AG08396 (cell line): ENCODE measurements at regions not wholly inside any gene's neighbourhood (a gene's known extent, or its start where the extent isn't known, plus 50 kb on each side); places are given as distances from the start of the nearest gene placed in this dataset.
"Not testable (repeated sequence)": the region's sequence is repeated elsewhere in the genome, so short reads cannot be mapped to it uniquely, and the experiment has no call there.

Experiments
- DNase-seq: peaks from one replicate; pipeline ENCODE4 v3.0.0; 2012; ENCODE audit warnings: low spot score, mixed read lengths

DNA sequence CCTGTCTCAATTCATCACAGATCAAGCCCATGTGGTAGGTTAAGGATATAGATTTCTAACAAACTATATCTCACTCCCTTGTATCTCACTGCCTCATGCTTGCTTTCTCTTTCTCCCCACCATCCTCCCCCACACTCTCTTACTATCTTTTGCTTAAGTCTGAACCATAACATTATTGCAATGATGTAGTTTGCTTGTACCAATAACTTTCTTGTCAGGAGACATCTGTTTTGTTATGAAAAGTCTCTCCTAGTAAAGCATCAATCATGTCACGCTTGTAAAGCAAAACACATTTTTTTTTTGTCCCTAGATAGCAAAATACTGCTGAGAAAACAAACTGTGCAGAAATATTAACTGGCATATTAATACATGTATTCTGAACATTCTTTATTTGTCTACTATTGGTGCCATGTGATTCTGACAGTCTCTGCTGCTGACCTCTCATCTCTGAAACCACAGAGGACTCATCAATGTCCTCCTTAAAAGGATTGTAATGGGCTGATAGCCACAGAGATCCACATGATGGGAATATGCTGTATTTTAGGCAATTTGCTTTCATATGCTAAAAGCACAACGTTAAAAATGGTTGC, 217.5 kb downstream of the VEGFC start:
- no peak for DNase-seq

DNA sequence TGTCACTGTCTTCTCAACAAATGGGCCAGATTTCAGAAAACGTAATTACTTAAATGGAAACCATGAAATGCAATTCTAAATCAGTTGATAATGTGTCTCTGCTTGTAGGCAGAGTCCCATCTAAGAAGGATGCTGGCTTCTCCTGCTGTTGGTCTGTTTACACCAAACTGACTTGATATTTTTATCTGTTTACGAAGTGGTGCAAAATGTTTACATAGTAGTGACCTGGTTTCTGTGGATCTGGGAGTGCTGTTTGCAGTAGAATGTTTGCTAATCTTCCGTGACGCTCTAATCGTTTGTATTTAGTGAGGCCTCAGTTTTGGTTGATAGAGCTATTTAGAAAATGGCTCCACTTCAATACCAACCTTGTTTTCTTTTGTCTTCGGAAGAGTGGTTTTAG, 213.5 kb downstream of the VEGFC start:
- DNase-seq = no peak

DNA sequence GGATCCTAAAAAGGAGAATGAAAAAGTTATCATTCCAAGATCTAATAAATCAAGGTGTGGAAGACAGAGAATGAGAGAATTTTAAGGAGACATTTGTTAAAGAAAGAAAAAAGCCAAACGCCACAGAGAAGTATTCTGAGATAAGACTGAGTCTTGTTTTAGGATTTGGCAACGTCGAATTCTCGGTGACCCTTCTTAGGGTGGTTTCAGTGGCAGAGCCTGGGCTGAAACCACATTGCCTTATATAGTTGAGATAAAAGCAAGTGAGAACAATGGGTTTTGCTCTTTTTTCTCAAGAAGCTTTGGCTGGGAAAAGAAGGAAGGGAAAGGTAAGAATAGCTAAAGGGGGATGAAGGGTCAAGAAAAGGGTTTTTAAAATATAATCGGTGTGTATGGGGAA, 209.4 kb downstream of the VEGFC start:
- DNase-seq = no peak

DNA sequence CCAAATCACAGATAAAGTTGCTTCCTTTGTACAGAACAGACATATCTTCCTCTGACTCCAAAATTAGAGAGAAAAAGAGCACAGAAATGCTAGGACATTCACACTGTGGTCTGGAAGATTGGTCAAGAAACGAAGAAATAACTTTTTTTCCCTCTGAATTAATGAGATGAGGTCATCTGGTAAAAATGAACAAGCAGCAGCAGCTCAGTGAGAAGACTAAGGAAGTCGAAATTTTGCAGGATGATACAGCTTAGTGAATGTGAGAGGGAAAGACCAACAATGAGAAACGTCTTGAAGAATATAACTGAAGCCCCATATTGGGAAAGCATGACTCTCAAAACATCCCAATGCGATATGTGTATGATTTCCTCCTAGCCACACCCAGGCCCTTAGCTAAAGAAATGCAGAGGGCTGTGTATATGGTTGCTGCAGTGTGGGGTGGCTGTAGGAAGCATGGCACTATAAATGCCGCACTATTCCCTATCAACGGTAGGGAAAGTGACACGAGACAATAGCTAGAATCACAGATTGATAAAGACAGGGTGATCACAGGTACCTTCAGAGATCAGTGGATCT, 208.6 kb downstream of the VEGFC start:
- DNase-seq = no peak

DNA sequence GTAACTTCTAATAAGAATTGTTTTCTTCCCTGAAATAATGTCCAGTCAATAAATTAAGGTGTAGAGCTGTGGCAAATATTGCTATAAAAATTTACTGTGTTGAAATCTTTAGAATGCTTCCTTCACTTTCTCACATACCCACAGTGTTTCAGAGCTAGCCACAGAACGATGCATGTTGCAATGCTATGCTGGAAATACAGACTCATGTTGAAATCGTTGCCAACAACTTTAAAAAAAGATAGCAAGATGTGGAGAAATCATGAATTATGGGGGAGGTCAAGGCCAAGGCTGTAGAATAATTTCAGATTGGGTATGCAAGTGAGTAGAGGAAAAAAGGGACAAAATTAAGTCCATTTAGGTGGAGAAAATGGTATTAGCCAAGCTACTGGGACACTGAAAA, 204.8 kb downstream of the VEGFC start:
- DNase-seq = peak; percentile 19

DNA sequence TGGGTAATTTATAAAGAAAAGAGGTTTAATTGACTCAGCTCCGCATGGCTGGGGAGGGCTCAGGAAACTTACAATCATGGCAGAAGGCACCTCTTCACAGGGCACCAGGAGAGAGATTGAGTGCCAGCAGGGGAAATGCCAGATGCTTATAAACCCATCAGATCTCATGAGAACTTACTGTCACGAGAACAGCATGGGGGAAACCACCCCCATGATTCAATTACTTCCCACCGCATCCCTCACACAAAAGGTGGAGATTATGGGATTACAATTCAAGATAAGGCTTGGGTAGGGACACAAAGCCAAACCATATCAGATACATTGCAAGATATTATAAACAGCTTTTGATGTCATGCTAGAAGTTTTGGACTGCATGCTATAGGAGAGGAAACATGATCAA, 204.3 kb downstream of the VEGFC start:
- DNase-seq = no peak

DNA sequence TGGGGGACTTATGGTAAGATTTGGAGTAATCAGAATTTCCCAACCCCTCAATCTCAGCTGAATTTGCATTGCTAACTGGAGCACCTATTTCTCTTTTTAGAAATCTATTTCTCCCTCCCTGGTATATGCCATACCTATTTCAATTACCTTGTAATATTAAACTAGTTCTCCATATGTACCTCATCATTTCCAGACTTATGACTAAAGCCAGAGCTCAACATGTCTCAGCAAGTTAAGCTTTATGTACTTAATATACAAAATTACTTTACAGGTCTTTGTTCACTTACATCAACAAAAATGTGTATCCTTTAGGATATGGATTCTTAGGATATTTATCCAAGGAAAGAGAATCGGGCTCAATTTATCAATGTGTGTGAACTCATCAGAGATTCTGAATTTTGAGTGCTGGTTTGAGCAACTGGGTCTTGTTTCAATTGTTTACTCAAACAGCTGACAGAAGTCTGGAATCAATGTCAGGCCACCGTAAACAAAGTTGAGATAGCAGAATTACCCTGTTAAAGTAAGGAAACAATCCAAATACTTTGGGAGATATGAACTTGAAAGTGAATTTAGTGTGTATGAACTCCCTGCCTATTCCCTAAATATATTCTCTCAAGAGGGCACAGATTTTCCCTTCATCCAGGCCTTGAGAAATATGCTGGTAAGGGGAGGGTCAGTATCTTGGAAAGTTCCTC, 199.6 kb downstream of the VEGFC start:
- no peak for DNase-seq

DNA sequence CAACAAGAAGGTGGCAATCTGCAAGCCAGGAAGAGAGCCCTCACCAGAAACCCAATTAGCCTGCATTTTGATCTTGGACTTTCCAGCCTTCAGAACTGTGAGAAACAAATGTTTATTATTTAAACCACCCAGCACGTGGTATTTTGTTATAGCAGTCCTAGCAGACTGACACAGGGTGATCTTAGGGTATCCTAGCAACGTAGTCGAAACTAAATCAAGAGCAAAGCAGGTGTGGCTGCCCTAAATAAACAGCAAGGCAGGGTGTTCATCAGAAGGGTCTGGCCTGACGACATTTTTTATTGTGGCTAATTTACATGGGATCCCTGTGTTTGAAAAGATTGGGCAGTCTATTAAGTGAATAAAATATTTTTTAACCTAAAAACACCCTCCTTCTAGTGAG, 198.8 kb downstream of the VEGFC start:
- DNase-seq = no peak

DNA sequence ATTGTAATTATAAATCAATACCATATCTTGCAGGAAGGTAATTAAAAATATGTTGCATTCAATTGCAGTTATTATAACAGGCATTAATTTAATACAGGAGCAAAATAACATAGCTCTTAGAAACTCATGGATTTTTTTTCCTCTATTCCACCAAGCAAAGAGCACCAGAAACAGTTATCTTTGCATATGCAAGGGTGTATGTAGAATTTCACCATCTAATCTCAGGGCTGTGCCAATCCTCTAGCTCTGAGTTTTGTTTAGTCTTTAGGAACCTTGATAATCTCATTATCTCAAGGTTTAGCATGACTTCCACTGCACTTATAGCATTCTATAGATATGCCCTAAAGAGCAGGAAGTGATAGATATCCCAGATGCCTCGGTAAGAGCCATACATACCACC, 197.5 kb downstream of the VEGFC start:
- DNase-seq = no peak

DNA sequence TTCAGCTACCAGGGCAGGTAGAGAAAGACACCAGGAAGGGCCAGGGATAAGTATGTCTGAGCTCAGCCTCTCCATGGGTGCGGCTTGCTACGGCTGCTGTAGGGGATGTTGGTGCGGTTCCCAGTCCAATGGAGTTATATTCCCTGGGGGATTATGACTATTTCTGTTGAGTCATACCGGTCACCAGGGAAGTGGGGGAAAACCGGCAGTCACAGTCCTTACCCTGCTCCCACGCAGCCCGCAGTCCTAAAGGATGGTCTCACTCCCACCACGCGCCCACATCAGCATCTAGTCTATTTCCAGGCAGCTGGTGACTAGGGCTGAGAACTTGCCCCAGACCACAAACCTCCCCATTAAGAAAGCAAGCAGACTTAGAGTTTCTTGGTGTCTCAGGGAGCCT, 191.6 kb downstream of the VEGFC start:
- no peak for DNase-seq

DNA sequence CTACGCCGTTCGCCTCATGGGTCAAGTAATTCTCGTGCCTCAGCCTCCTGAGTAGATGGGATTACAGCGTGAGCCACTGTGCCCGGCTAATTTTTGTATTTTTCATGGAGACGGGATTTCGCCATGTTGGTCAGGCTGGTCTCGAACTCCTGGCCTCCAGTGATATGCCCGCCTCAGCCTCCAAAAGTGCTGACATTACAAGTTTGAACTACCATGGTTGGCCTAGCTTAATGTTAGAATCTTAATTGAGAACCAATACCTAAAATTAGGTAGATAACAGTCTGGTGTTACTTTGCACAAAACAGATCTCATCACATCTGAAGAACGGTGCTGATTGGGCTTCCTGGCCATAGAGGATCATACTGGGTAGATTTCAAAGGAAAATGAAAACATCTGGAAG, 184.9 kb downstream of the VEGFC start:
- no peak for DNase-seq

DNA sequence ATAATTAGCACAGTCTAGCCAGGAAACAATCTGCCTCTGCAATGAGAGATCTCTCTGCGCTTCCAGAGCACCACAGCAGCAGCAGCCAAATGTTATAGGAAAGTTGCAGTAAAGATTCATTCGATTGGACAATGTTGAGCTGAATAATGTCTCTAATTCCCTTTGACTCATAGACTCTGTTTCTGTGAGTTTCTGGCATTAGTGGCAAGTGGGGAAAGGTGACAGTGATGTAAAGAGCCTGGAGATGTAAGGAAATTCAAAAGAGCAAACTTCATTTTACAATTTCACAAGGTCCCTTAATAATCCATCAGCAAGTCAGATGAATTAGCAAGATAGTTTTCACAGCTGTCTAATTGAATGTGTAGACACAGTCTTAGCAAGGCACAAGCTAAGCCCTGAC, 184.4 kb downstream of the VEGFC start:
- DNase-seq = no peak

DNA sequence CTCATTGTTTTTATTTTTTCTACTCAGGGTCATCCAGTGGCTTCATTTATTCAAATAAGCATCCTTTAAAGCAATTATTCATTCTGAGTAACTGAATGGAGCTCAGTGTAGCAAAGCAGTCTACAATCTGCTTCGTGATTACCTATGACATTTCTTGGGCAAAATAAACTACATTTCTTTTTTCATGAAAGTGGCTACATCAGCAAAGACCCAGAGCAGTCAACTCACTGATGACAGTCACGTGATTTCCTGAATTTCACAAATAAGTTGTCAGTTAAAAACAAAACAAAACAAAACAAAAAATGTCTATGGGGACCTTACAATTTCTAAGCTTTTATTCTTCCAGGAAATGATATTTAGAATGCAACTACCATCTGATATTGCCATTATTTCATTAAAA, 182.1 kb downstream of the VEGFC start:
- DNase-seq = no peak

DNA sequence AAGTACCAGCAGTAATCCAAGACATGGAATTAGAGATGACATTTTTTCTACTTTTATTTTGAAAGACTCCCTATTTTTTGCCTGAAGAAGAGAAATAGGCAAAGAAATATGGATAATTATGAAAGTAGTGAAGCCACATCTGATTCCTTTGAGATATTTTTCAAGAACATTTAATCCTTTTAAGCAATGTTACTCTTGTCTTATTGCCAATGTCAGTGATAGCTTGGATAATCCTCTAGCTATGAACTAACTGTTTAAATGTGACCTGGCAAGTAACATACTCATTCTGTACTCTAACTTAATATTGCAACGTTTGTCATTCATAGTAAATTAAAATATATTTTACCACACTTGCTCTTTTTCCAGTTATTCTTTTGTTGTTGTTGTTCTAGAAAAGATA, 181.3 kb downstream of the VEGFC start:
- DNase-seq = no peak

DNA sequence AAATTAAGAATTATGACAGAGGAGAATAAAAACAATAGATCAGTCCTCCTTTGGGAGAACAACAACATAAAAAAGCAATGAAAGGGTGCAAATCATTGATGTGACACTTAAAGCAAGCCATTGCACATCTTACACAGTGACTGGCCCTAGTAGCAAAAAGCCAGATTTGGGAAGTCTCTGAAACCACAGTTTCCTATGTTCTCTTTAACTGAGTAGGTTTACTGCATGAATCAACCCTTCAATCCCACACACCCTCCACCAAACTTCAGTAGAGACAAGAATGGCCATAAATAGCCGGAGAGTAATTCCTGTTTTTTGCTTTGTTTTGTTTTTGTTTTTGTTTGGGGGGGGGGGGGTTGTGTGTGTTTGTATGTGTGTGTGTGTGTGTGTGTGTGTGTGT, 180.8 kb downstream of the VEGFC start:
- DNase-seq = no peak

DNA sequence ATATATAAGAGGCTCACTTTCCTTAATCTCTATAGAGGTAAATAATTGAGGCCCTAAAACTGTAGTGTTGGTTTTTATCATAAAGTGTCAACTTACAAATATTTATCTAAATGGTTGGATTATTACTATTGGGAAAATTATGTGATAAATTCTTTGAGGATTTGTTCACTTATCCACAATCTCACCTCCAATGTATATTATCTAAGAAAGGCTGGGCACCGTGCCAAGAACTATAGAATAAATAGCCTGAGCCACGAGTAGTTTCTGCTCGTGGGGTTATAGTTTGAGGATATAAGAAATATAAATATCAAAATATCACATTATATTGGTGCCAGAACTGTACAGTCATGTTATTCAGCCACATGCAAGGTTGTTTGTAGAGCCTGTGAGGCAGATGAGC, 177.9 kb downstream of the VEGFC start:
- no peak for DNase-seq

DNA sequence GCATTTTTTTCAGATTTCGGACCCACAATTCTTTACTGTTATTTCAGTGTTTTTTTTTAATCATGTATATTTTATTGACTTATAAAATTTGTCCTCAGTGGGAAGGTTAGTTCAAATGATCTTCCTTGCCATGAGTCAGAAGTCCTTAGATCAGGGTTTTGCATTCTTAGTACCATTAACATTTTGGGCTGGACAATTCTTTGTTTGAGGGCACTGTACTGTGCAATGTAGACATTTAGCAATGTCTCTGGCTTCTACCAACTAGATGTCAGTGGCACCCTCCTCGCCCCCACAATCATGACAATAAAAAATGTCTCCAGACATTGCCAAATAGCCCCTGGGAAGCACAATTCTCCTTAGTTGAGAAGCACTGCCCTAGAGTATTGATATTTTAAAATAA, 176.6 kb downstream of the VEGFC start:
- no peak for DNase-seq

DNA sequence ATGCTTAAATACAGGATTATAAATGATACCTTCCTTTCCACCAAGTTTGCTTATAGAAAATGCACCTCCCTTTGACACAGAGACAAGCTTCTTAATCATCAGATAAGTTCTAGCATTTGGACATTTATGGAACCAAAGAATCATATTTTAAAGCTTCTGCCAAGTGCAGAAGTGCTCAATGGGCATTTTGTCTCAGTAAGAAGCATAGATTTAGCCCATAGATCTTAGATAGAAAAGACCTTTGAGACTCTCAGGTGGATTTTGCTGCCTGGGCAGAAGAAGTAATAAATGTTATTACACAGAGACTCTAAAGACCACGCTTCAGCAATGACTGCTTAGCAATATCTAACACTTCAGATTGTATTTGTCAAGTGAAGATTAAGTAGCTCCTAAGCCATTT, 174.6 kb downstream of the VEGFC start:
- DNase-seq = no peak

DNA sequence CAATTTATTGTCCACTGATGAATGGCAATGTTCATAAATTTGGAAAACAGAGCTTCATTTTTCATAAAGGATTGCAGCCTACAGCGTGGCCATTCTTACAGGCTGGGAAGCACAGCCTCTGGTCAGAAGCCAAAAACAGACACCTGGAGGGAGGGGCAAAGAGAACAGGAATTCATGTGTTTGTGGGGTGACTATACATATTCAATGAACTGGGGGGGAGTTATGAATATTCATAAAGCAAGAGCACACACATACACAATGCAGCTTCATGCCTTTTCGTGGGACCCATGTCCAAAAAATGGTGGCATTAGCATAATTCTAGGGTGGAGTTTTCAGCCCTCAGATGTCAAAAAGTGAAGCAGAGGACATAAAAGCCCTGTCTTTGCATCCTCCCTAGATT, 173.3 kb downstream of the VEGFC start:
- no peak for DNase-seq

DNA sequence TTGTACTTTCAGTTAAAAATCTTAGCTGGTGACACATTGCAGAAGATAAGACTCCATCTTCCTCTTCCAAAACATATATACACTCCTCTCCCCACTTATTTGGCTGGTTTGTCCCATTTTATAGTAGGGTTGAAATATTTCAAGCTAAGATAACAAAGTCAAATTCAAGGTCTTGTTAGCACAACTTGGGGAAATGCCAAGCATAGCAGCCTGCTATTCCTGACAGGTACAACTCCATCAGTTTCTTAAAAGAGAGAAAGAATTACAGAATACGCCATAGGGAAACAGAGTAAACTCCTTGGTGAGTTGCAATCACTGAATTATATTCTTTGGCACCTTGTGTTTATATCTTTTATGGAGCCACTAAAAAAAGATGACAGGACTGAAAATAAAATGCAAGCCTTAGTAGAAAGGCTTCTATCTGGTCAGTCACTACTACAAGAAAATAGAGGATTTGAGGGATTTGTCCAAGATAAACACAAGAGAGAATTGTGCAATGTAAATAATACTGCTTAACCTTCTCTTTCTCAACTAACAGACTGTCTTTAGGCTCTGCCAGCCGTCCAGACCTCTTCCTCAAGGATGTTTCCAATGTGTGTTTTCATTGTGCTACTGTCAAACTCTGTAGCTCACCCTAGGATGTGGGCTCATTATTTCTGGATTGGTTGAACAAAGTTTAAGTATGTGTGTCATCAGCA, 170.3 kb downstream of the VEGFC start:
- DNase-seq = peak; percentile 40

DNA sequence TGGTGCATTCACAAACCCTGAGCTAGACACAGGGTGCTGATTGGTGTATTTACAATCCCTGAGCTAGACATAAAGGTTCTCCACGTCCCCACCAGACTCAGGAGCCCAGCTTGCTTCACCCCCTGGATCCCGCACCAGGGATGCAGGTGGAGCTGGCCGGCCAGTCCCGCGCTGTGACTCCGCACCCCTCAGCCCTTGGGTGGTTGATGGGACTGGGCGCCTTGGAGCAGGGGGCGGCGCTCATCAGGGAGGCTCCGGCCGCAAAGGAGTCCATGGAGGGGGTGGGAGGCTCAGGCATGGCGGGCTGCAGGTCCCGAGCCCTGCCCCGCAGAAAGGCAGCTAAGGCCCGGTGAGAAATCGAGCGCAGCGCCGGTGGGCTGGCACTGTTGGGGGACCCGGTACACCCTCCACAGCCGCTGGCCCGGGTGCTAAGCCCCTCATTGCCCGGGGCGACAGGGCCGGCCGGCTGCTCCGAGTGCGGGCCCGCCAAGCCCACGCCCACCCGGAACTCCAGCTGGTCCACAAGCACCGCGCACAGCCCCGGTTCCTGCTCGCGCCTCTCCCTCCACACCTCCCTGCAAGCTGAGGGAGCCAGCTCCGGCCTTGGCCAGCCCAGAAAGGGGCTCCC, 167.6 kb downstream of the VEGFC start:
- DNase-seq = not testable (repeated sequence)

DNA sequence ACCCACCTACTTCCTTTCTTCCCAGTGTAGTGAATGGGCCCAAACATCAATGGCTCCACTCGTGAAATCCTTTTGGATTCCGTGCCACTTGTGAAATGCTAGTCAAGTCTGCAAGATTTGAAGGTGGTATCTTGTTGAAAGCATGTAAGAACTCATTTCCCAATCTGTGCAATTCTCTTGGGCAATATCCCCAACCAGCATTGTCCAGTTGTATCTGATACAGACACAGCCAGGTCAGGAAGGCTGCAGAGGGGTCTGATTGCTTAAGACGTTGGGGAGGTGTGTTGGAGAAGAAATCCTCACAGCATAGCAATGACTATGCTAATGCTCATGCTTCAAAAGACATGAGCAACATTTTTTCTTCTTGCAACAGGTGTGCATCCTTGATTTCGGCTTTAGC, 164.8 kb downstream of the VEGFC start:
- no peak for DNase-seq

DNA sequence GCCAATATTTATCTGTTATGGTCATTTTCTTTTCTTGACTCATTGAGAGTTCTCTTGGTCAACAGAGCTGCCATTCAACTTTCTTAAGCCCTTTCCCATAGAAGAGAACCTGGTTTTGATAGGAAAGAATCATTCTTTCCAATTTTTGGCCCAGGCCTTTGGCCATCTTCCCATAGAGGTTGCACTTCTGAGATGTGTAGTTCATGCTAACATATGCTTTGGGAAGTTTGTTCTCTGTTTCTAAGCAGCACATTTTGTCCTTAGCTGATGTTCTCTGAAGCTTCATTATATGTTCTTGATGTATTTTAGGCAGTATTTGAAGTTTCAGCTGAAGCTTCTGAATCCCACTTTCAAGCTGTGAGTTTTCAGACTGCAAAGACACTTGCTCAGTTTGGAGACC, 161.1 kb downstream of the VEGFC start:
- DNase-seq = no peak
